T-cell (primary cell): ENCODE measurements at regions not wholly inside any gene's neighbourhood (a gene's known extent, or its start where the extent isn't known, plus 50 kb on each side); places are given as distances from the start of the nearest gene placed in this dataset.
A peak's percentile ranks its signal among the peaks of the same experiment; 100 is the strongest.

Experiments
- ATAC-seq, 4 experiments: fragments of 200-7000 bp in 3 of 4; fragments of 150-1000 bp in 1 of 4; cut with Tn5 transposase; replicated peaks in 1 of 4; 1 replicate in 3 of 4; 2 replicates in 1 of 4; pipeline ENCODE4 v1.10.0; 2021; ENCODE audit warnings: moderate library complexity in 3 of 4, mild to moderate bottlenecking in 2 of 4, moderate number of reproducible peaks in 1 of 4
- CTCF ChIA-PET, 2 donors: fragments of 300-600 bp; sonication (Branson Sonifier 250); formaldehyde crosslinking; loops; one replicate each; lab custom pipeline; 2022; ENCODE audit warnings: antibody characterized with exemption in 2 of 2; lab: Charles Lee
- POLR2A ChIA-PET, 2 donors: fragments of 300-600 bp; sonication (Branson Sonifier 250); formaldehyde crosslinking; loops; one replicate each; lab custom pipeline; 2022; ENCODE audit warnings: antibody characterized with exemption in 2 of 2; lab: Charles Lee
- DNase-seq, 35 experiments: peaks; one replicate each; pipeline versions ENCODE4 v3.0.0 to v3.0.0-alpha.2; 2013 to 2023
- H3K27ac ChIP-seq: one replicate; pipeline ENCODE4 v1.5.1; 2013; ENCODE audit warnings: low read length
- H3K27me3 ChIP-seq, 2 experiments: replicated peaks in 1 of 2; 1 replicate in 1 of 2; 2 replicates in 1 of 2; pipeline versions ENCODE4 v1.6.1 to v1.7.0; 2013; ENCODE audit warnings: low read length in 1 of 2, mixed read lengths in 1 of 2; ENCODE audit not compliant: control insufficient read depth in 2 of 2, insufficient read depth in 2 of 2; ENCODE audit errors: extremely low read depth in 1 of 2
- H3K36me3 ChIP-seq, 2 donors: 1 replicate in 1 of 2; 2 replicates in 1 of 2; pipeline versions ENCODE4 v1.6.1 to v1.7.0; 2013; ENCODE audit warnings: low read length in 1 of 2; ENCODE audit not compliant: control insufficient read depth in 2 of 2, insufficient read depth in 1 of 2; ENCODE audit errors: extremely low read depth in 1 of 2
- H3K4me1 ChIP-seq, 2 experiments: 1 replicate in 1 of 2; 2 replicates in 1 of 2; pipeline versions ENCODE4 v1.6.1 to v1.7.0; 2013; ENCODE audit warnings: low read length in 2 of 2, mixed read lengths in 1 of 2; ENCODE audit not compliant: insufficient read depth in 2 of 2, control insufficient read depth in 1 of 2; ENCODE audit errors: extremely low read depth in 1 of 2
- H3K4me3 ChIP-seq, 2 donors: 1 replicate in 1 of 2; 2 replicates in 1 of 2; pipeline versions ENCODE4 v1.5.1 to v1.7.0; 2013; ENCODE audit warnings: mild to moderate bottlenecking in 2 of 2, low read length in 1 of 2, moderate library complexity in 1 of 2; ENCODE audit not compliant: control insufficient read depth in 1 of 2; ENCODE audit errors: extremely low read depth in 1 of 2
- H3K9me3 ChIP-seq: 2 replicates; pipeline ENCODE4 v1.7.0; 2013
- H3K27ac Mint-ChIP-seq, 2 donors: one replicate each; pipeline ENCODE4 v1.8.0; 2020 to 2021; ENCODE audit warnings: mild to moderate bottlenecking in 2 of 2, mixed read lengths in 2 of 2
- H3K27me3 Mint-ChIP-seq, 2 donors: one replicate each; pipeline ENCODE4 v1.8.0; 2021 to 2022; ENCODE audit warnings: mixed read lengths in 2 of 2
- H3K36me3 Mint-ChIP-seq: one replicate; pipeline ENCODE4 v1.8.0; 2021; ENCODE audit warnings: mixed read lengths
- H3K4me1 Mint-ChIP-seq, 3 donors: one replicate each; pipeline ENCODE4 v1.8.0; 2020 to 2022; ENCODE audit warnings: mixed read lengths in 3 of 3, mild to moderate bottlenecking in 1 of 3
- H3K4me3 Mint-ChIP-seq, 3 donors: one replicate each; pipeline ENCODE4 v1.8.0; 2020 to 2022; ENCODE audit warnings: mild to moderate bottlenecking in 3 of 3, mixed read lengths in 3 of 3, moderate library complexity in 3 of 3
- H3K9me3 Mint-ChIP-seq, 3 donors: one replicate each; pipeline ENCODE4 v1.8.0; 2020 to 2022; ENCODE audit warnings: mixed read lengths in 3 of 3
- WGBS: methylation state at CpG from one replicate; pipeline ENCODE4 v1.1.5; 2013; ENCODE audit warnings: missing lambda C conversion rate; ENCODE audit not compliant: insufficient coverage; 5-methylcytosine and 5-hydroxymethylcytosine counted together

DNA sequence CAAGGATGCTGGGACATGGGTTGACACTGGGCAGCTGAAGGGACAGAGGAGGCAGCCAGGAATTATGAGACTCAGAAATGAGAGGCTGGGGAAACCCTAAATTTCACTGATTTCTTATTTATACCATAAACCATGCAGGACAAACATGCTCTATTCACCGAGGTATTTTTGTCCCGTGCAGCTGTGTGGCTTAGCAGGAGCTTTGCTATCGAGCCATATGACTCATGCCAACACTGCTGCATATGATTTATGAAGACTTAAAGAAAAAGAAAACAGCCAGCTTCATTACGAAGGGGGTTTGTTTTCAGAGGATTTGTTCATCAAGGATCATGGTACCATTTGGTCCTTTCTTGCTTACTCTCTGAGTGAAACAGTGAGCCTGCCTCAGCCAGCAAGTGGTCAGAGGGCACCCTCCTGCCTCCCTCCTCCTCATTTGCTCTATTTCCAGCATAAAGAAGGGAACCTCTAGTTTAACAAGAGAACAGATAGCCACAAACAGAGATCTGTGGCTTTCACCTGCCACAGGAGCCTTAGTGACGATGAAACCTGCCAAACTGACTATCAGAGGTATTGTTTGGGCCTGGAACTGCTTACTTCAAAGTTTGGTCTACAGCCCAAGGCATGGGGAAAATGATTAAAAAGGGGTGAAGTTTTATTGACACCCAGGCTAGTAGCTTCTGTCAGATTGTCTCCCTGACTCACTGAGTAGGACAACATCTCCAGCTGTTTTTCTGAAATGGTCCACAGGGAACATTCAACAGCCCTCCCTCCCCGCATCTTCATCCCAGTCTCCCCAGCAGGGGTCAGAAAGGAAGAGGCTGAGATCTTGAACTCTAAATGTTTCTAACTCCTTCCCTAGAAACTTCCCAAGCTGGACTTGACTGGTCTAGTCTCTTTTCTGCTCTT is 80.1 kb upstream of the MAML3 start:
- ChIA-PET POLR2A (no interaction called here), CTCF (interaction anchor here in 1 of 2 donors (1.0 kb wide), 1 partner anchor 18 kb away, joined by 3 read pairs; no protein-coding TSS in a partner anchor)
- H3K27me3 Mint-ChIP-seq: peaks cover 10 to 14% of the 10 kb centered on the region in 2 donors
- H3K4me3 Mint-ChIP-seq: no peak overlapping the region
- DNase-seq: no peak
- H3K4me1 Mint-ChIP-seq: peaks cover 15 to 19% (median 17%) of the 10 kb centered on the region in 3 donors
- peak overlapping the region in 1 of 2 donors; percentile 52 for H3K27ac Mint-ChIP-seq
- WGBS: 87% methylated on average over 3 of the region's 6 CpGs
- Histone ChIP-seq H3K36me3 (no peaks in the 10 kb centered on the region), H3K4me3 (no peak overlapping the region), H3K9me3 (no peaks in the 10 kb centered on the region), H3K27me3 (peaks cover 0 to 19% of the 10 kb centered on the region in 2 experiments), H3K27ac (no peak overlapping the region), H3K4me1 (peaks cover 8 to 9% of the 10 kb centered on the region in 2 experiments)
- ATAC-seq: no peak
- peaks cover 0 to 3% (median 0%) of the 10 kb centered on the region in 3 donors for H3K9me3 Mint-ChIP-seq
- no peaks in the 10 kb centered on the region for H3K36me3 Mint-ChIP-seq

DNA sequence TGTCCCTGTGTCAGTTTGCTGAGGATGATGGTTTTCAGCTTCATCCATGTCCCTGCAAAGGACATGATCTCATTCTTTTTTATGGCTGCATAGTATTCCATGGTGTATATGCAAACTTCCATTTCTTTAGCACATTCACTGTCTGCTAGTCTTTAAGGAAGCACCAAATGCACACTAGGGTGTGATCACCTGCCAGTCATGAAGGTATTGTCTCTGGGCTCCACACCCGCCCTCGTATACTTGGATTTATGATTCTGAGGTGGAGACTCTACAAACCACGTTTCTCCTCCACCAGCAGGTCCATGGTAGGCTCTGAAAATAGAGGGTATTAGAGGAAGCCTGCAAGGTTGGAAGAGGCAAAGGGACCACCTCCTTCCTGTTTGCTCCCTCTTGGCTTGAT is 75.9 kb upstream of the MAML3 start:
- Histone ChIP-seq H3K36me3 (no peaks in the 10 kb centered on the region), H3K9me3 (no peaks in the 10 kb centered on the region), H3K27ac (no peak overlapping the region), H3K4me3 (no peak overlapping the region), H3K4me1 (peaks cover 8 to 9% of the 10 kb centered on the region in 2 experiments), H3K27me3 (peaks cover 0 to 3% of the 10 kb centered on the region in 2 experiments)
- ATAC-seq (no peak), DNase-seq (no peak)
- H3K27me3 Mint-ChIP-seq: peaks cover 6 to 7% of the 10 kb centered on the region in 2 donors
- no peak overlapping the region for H3K4me3 Mint-ChIP-seq
- POLR2A ChIA-PET: no interaction called here
- CTCF ChIA-PET: no interaction called here
- H3K4me1 Mint-ChIP-seq: peaks cover 12% of the 10 kb centered on the region in 3 donors
- no peak overlapping the region for H3K27ac Mint-ChIP-seq
- H3K9me3 Mint-ChIP-seq: peaks cover 0 to 3% (median 0%) of the 10 kb centered on the region in 3 donors
- no CpG with 5 or more reads among the region's 3 CpGs for WGBS
- H3K36me3 Mint-ChIP-seq: no peaks in the 10 kb centered on the region

DNA sequence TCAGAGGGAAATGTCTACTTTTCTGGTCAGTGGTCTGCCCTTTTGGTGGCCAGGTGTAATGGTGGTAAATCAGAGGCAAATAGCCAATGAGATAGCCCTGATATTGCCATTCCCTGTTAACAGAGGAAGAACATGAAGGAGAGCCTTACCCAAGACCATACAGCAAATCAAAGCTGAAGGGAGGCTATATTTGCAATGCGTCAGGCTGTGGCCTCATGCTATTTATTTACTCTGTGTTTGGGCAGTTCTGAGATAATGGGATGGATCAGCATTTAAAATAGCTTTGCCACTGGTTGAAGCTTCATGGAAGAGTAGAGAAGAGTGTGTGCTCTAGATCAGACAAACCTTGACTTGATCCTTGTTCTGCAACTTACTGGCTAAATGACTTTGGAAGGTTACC is 73.3 kb upstream of the MAML3 start:
- no peaks in the 10 kb centered on the region for H3K36me3 ChIP-seq
- 100% methylated on average over 1 of the region's 1 CpG for WGBS
- Mint-ChIP-seq H3K27ac (no peak overlapping the region), H3K9me3 (peaks cover 0 to 3% (median 0%) of the 10 kb centered on the region in 3 donors), H3K4me1 (no peaks in the 10 kb centered on the region), H3K36me3 (no peaks in the 10 kb centered on the region), H3K4me3 (no peak overlapping the region), H3K27me3 (peaks cover 7% of the 10 kb centered on the region in 2 donors)
- H3K4me1 ChIP-seq: no peaks in the 10 kb centered on the region
- ATAC-seq (no peak), DNase-seq (no peak)
- H3K27me3 ChIP-seq: peaks cover 0 to 3% of the 10 kb centered on the region in 2 experiments
- H3K4me3 ChIP-seq: no peak overlapping the region
- POLR2A ChIA-PET: interaction anchor here in 1 of 2 donors (1.2 kb wide), 1 partner anchor 19 kb away, joined by 3 read pairs; no protein-coding TSS in a partner anchor
- CTCF ChIA-PET: no interaction called here
- no peaks in the 10 kb centered on the region for H3K9me3 ChIP-seq
- no peak overlapping the region for H3K27ac ChIP-seq

DNA sequence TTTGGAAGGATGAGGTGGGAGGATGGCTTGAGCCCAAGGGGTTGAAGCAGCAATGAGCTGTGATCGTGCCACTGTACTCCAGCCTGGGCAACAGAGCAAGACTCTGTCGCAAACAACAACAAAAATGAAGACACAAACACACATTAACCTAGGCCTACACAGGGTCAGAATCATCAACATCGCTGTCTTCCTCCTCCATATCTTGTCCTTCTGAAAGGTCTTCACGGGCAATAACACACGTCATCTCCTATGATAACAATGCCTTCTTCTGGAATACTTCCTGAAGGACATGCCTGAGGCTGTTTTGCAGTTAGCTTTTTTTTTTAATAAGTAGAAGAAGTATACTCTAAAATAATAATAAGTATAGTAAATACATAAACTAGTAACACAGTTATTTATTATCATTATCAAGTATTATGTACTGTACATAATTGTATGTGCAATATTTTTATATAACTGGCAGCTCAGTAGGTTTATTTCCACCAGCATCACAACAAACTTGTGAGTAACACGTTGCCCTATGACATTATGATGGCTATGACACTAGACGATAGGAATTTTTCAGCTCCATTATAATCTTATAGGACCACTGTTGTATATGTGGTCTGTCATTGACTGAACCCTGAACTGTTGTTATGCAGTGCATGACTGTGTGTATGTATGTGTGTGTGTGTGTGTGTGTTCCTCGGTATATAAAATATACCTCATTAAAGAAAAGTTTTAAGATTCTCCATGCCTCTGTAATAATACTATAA is 69.2 kb upstream of the MAML3 start:
- Mint-ChIP-seq H3K27me3 (peaks cover 3 to 4% of the 10 kb centered on the region in 2 donors), H3K9me3 (no peaks in the 10 kb centered on the region), H3K36me3 (no peaks in the 10 kb centered on the region), H3K27ac (no peak overlapping the region), H3K4me3 (no peak overlapping the region), H3K4me1 (no peaks in the 10 kb centered on the region)
- Histone ChIP-seq H3K27me3 (no peaks in the 10 kb centered on the region), H3K4me3 (no peak overlapping the region), H3K4me1 (no peaks in the 10 kb centered on the region), H3K36me3 (no peaks in the 10 kb centered on the region), H3K27ac (no peak overlapping the region), H3K9me3 (no peaks in the 10 kb centered on the region)
- ATAC-seq (no peak), DNase-seq (no peak)
- 94% methylated on average over 2 of the region's 8 CpGs for WGBS
- POLR2A ChIA-PET: interaction anchor here in 1 of 2 donors (0.7 kb wide), 1 partner anchor 78 kb away, joined by 12 read pairs; no protein-coding TSS in a partner anchor
- CTCF ChIA-PET: no interaction called here

DNA sequence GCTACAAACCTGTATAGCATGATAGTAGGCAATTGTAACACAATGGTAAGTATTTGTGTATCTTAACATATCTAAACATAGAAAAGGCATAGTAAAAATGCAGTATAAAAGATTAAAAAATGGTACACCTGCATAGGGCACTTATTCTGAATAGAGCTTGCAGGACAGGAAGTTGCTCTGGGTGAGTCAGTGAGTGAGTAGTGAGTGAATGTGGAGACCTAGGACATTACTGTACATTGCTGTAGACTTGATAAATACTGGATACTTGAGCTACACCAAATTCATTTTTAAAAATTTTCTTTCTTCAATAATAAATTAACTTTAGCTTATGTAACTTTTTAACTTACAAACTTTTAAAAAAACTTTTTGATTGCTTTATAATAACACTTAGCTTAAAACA is 68.2 kb upstream of the MAML3 start:
- no peaks in the 10 kb centered on the region for H3K4me1 ChIP-seq
- Mint-ChIP-seq H3K4me1 (no peaks in the 10 kb centered on the region), H3K36me3 (no peaks in the 10 kb centered on the region), H3K4me3 (no peak overlapping the region), H3K27me3 (peaks cover 3 to 4% of the 10 kb centered on the region in 2 donors), H3K9me3 (no peaks in the 10 kb centered on the region), H3K27ac (no peak overlapping the region)
- no peak overlapping the region for H3K4me3 ChIP-seq
- ATAC-seq (no peak), DNase-seq (no peak)
- ChIA-PET POLR2A (no interaction called here), CTCF (interaction anchor here in 1 of 2 donors (0.7 kb wide), 1 partner anchor 204 kb away, joined by 4 read pairs; no protein-coding TSS in a partner anchor)
- no peaks in the 10 kb centered on the region for H3K36me3 ChIP-seq
- no peaks in the 10 kb centered on the region for H3K9me3 ChIP-seq
- H3K27ac ChIP-seq: no peak overlapping the region
- no peaks in the 10 kb centered on the region for H3K27me3 ChIP-seq

DNA sequence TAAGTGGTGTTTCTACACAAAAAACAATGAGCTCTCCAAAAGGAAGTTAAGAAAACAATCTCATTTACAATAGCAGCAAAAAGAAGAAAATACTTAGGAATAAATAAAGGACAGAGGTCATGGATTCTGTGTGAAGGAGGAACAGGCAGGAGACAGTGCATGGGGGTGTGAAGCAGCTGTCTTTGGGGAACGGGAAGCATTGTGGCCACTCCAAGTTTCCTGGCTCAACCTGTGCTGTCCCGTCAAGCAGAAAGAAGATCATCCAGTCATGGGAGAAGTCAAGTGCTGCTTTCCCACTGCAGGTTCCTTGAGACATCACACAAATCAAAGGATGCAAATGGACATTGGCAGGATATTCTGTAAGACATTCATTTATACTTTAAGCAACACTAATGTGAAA is 66.1 kb upstream of the MAML3 start:
- Histone ChIP-seq H3K27me3 (no peaks in the 10 kb centered on the region), H3K4me3 (no peak overlapping the region), H3K36me3 (no peaks in the 10 kb centered on the region), H3K27ac (no peak overlapping the region), H3K9me3 (no peaks in the 10 kb centered on the region), H3K4me1 (no peaks in the 10 kb centered on the region)
- Mint-ChIP-seq H3K27me3 (peaks cover 6 to 7% of the 10 kb centered on the region in 2 donors), H3K36me3 (no peaks in the 10 kb centered on the region), H3K4me1 (no peaks in the 10 kb centered on the region), H3K9me3 (no peaks in the 10 kb centered on the region), H3K4me3 (no peak overlapping the region), H3K27ac (no peak overlapping the region)
- POLR2A ChIA-PET: no interaction called here
- no peak for DNase-seq
- no peak for ATAC-seq
- CTCF ChIA-PET: no interaction called here
- 49% methylated on average over 2 of the region's 2 CpGs for WGBS
